CD4-positive, alpha-beta T cell (primary cell): ENCODE measurements at regions not wholly inside any gene's neighbourhood (a gene's known extent, or its start where the extent isn't known, plus 50 kb on each side); places are given as distances from the start of the nearest gene placed in this dataset.

Source experiments
- ATAC-seq: fragments of 200-7000 bp; cut with Tn5 transposase; one replicate; pipeline ENCODE4 v1.10.0; 2022; ENCODE audit warnings: mild to moderate bottlenecking; ENCODE audit not compliant: poor library complexity
- CTCF ChIA-PET: fragments of 350-600 bp; sonication (Branson Sonifier 250); formaldehyde crosslinking; loops from one replicate; lab custom pipeline; 2021; ENCODE audit warnings: antibody characterized with exemption, inconsistent platforms; lab: Charles Lee
- POLR2A ChIA-PET: fragments of 350-600 bp; sonication (Branson Sonifier 250); formaldehyde crosslinking; loops from one replicate; lab custom pipeline; 2021; ENCODE audit warnings: antibody characterized with exemption, inconsistent platforms; lab: Charles Lee
- DNase-seq, 14 experiments: peaks; one replicate each; pipeline ENCODE4 v3.0.0-alpha.2; 2013 to 2020; ENCODE audit warnings: mixed read lengths in 2 of 14
- H3K27ac ChIP-seq, 2 donors: one replicate each; pipeline versions ENCODE4 v1.5.1 to v1.7.0; 2013; ENCODE audit warnings: low read length in 2 of 2, low read depth in 1 of 2, mild to moderate bottlenecking in 1 of 2
- H3K27me3 ChIP-seq, 2 experiments: 1 replicate in 1 of 2; 2 replicates in 1 of 2; pipeline versions ENCODE4 v1.6.1 to v1.7.0; 2013; ENCODE audit warnings: low read length in 2 of 2, control low read depth in 1 of 2, mild to moderate bottlenecking in 1 of 2, moderate library complexity in 1 of 2; ENCODE audit not compliant: insufficient read depth in 2 of 2, control insufficient read depth in 1 of 2
- H3K36me3 ChIP-seq: one replicate; pipeline ENCODE4 v1.6.1; 2013; ENCODE audit warnings: low read length, control low read depth; ENCODE audit not compliant: insufficient read depth
- H3K4me1 ChIP-seq: one replicate; pipeline ENCODE4 v1.6.1; 2013; ENCODE audit warnings: low read length, control low read depth; ENCODE audit not compliant: insufficient read depth
- H3K4me3 ChIP-seq: one replicate; pipeline ENCODE4 v1.5.1; 2013; ENCODE audit warnings: mild to moderate bottlenecking, low read length, moderate library complexity
- H3K9me3 ChIP-seq, 2 experiments: 1 replicate in 1 of 2; 2 replicates in 1 of 2; pipeline versions ENCODE4 v1.6.1 to v1.7.0; 2013; ENCODE audit warnings: low read length in 2 of 2, mild to moderate bottlenecking in 2 of 2, control low read depth in 1 of 2, moderate library complexity in 1 of 2; ENCODE audit not compliant: control insufficient read depth in 1 of 2, insufficient read depth in 1 of 2
- H3K27ac Mint-ChIP-seq: one replicate; pipeline ENCODE4 v1.8.0; 2020; ENCODE audit warnings: mixed read lengths
- H3K27me3 Mint-ChIP-seq: one replicate; pipeline ENCODE4 v1.8.0; 2021; ENCODE audit warnings: mixed read lengths
- H3K36me3 Mint-ChIP-seq: one replicate; pipeline ENCODE4 v1.8.0; 2021; ENCODE audit warnings: low read depth, mixed read lengths
- H3K4me1 Mint-ChIP-seq: one replicate; pipeline ENCODE4 v1.8.0; 2021; ENCODE audit warnings: low read depth, mixed read lengths
- H3K4me3 Mint-ChIP-seq: one replicate; pipeline ENCODE4 v1.8.0; 2020; ENCODE audit warnings: mild to moderate bottlenecking, mixed read lengths
- H3K9me3 Mint-ChIP-seq: one replicate; pipeline ENCODE4 v1.8.0; 2020; ENCODE audit warnings: mixed read lengths
- intact Hi-C, 2 experiments: fragments of 100-400 bp; cut with DNase I in 1 of 2; cut with micrococcal nuclease in 1 of 2; formaldehyde crosslinking; loops; one replicate each; pipeline versions ENCODE4 v1.15.1 to v1.9.0; 2023 to 2025; cut with DNase I, micrococcal nuclease
- TF ChIP-seq, protein P1 (sequence below): fragments of 200-600 bp; IDR thresholded peaks from one replicate; pipeline ENCODE4 v1.8.0; 2022; ENCODE audit warnings: antibody characterized with exemption, mild to moderate bottlenecking

DNA sequence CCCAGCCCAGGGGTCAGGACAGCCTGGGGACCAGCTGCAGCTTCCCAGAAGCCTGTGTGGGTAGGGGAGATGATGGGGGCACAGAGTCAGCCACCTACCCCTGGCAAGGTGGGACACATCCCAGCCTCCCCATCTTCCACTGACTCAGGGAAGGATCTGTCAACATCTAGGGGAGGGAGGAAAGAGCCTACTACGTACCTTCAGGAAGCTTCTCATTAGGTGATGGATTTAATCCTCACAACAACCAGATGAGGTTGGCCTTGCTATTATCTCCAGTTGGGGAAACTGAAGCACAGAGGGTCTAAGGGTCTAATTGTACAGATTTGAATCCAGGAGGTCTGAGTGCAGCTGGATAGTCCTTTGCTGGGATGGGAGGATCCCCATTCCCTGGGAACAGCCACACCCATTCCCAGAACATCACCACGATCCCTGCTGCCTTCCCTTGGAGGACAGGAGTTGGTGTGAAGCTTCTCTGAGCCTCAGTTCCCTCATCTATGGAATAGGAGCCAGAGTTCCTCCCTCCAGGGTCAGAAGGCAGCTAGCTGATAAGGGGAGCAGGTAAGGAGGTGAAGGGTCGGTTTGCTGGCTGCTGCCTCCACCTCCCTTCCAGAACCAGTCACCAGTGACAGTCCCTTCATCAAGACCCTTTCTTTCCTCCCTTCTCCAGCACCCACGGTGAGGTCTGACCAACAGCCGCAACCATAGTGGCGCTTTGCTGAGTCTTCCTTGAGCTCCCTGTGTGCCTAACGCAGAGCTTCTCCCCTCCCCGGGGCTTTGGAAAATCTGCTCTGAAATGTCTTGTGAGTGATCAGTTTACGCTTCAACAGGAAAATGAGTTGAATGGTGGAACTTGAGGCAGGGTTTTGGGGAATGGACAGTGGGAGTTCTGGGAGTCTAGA, 56.8 kb downstream of the CEBPB start:
- ATAC-seq (no peak), DNase-seq (no peak)
- no peak overlapping the region for H3K27ac Mint-ChIP-seq
- H3K9me3 Mint-ChIP-seq, result no peaks in the 10 kb centered on the region
- no peaks in the 10 kb centered on the region for H3K9me3 ChIP-seq
- no peaks in the 10 kb centered on the region for H3K27me3 Mint-ChIP-seq
- no peaks in the 10 kb centered on the region for H3K4me1 ChIP-seq
- intact Hi-C loops, result no loop called here
- POLR2A ChIA-PET, result no interaction called here
- CTCF ChIA-PET, result no interaction called here
- H3K4me3 ChIP-seq, result no peak overlapping the region
- no peak overlapping the region for H3K27ac ChIP-seq
- no peaks in the 10 kb centered on the region for H3K36me3 ChIP-seq
- TF ChIP-seq, protein P1, sequence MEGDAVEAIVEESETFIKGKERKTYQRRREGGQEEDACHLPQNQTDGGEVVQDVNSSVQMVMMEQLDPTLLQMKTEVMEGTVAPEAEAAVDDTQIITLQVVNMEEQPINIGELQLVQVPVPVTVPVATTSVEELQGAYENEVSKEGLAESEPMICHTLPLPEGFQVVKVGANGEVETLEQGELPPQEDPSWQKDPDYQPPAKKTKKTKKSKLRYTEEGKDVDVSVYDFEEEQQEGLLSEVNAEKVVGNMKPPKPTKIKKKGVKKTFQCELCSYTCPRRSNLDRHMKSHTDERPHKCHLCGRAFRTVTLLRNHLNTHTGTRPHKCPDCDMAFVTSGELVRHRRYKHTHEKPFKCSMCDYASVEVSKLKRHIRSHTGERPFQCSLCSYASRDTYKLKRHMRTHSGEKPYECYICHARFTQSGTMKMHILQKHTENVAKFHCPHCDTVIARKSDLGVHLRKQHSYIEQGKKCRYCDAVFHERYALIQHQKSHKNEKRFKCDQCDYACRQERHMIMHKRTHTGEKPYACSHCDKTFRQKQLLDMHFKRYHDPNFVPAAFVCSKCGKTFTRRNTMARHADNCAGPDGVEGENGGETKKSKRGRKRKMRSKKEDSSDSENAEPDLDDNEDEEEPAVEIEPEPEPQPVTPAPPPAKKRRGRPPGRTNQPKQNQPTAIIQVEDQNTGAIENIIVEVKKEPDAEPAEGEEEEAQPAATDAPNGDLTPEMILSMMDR, result no peak
- no peak overlapping the region for H3K4me3 Mint-ChIP-seq
- no peaks in the 10 kb centered on the region for H3K4me1 Mint-ChIP-seq
- H3K36me3 Mint-ChIP-seq, result no peaks in the 10 kb centered on the region
- no peaks in the 10 kb centered on the region for H3K27me3 ChIP-seq

DNA sequence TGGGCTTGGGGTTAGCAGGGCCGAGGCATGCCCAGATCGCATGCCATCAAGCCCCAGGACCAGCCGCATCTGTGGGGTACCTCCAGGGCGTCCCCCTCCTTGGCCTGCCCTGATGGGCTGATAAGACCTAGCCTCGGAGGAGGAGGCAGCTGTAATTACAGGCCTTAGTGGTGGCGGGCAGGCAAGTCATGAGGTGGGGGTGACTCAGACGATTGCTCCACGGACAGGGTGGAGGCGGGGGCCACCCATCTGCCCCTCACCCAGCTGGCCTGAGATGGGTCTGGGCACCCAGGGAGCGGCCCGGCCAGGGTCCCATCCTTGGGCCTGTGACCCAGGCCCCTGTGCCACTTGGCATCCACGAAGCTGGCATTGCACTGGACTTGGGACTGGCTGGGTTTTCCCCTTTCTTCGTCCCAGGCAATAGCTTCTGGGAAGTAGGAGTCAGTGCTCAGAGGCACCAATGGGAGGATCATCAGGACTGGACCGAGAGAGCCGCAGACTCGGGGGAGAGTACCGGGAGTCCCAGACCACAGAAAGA, 57.5 kb downstream of the CEBPB start:
- H3K4me3 ChIP-seq, result no peak overlapping the region
- CTCF ChIA-PET, result no interaction called here
- Mint-ChIP-seq H3K27ac (no peak overlapping the region), H3K36me3 (no peaks in the 10 kb centered on the region), H3K27me3 (no peaks in the 10 kb centered on the region), H3K4me3 (no peak overlapping the region), H3K4me1 (no peaks in the 10 kb centered on the region), H3K9me3 (no peaks in the 10 kb centered on the region)
- no peak overlapping the region for H3K27ac ChIP-seq
- ATAC-seq (no peak), DNase-seq (peak in 1 of 14 experiments; percentile 33)
- TF ChIP-seq, protein P1, result no peak
- POLR2A ChIA-PET, result no interaction called here
- intact Hi-C loops, result no loop called here
- H3K9me3 ChIP-seq, result no peaks in the 10 kb centered on the region
- H3K36me3 ChIP-seq, result no peaks in the 10 kb centered on the region
- H3K27me3 ChIP-seq, result no peaks in the 10 kb centered on the region
- H3K4me1 ChIP-seq, result no peaks in the 10 kb centered on the region

DNA sequence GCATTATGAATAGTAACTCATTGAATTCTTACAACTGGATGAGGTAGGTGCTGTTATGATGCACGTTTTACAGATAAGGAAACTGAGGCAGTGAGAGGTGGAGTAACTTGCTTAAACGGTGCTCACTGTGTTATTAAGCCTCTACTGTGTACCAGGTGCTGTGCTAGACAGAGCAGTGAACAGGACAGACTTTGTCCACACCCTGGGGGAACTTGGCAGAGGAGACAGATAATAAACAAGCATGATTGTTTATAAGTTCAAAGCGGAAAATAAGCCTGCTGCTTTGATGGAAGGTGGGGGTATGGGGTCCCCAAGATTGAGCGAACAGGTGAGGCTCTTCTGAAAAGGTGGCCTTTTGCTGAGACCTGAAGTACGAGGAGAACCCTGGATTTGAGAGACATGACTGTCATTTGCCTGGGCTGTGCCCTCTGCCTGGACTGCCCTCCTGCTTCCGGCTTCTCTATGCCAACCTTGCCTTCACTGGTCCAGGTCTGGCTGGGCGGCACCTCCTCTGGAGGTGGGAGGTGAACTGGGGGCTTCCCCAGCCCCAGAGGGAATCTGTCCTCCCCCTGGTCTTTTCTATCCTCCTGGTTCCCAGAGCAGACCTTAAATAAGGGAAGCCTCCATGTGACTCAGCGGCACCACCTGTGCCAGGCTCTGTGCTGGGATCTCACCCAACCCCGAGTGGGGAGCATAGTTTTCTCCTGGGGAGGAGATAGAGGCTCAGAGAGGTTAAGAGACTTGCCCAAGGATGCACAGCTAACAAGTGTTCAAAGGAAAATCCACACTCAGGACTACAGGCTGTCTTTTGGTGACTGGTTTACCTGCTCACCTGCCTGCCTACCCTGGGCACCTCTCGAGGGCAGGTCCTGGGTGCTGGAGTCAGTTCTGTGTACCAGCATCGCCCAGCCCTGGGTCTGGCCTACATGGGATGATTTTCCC, 59.1 kb downstream of the CEBPB start:
- no peaks in the 10 kb centered on the region for H3K36me3 Mint-ChIP-seq
- Histone ChIP-seq H3K27me3 (no peaks in the 10 kb centered on the region), H3K36me3 (no peaks in the 10 kb centered on the region), H3K27ac (no peak overlapping the region), H3K4me1 (no peaks in the 10 kb centered on the region), H3K9me3 (no peaks in the 10 kb centered on the region), H3K4me3 (no peak overlapping the region)
- H3K4me1 Mint-ChIP-seq, result no peaks in the 10 kb centered on the region
- H3K9me3 Mint-ChIP-seq, result no peaks in the 10 kb centered on the region
- no peak overlapping the region for H3K27ac Mint-ChIP-seq
- ChIA-PET CTCF (no interaction called here), POLR2A (no interaction called here)
- intact Hi-C loops, result no loop called here
- ATAC-seq (no peak), DNase-seq (no peak)
- no peaks in the 10 kb centered on the region for H3K27me3 Mint-ChIP-seq
- TF ChIP-seq, protein P1, result no peak
- H3K4me3 Mint-ChIP-seq, result no peak overlapping the region
